ENCODE measurements at regions not wholly inside any gene's neighbourhood (a gene's known extent, or its start where the extent isn't known, plus 50 kb on each side); places are given as distances from the start of the nearest gene placed in this dataset.
"Not testable (repeated sequence)": the region's sequence is repeated elsewhere in the genome, so short reads cannot be mapped to it uniquely, and the experiment has no call there.

DNA sequence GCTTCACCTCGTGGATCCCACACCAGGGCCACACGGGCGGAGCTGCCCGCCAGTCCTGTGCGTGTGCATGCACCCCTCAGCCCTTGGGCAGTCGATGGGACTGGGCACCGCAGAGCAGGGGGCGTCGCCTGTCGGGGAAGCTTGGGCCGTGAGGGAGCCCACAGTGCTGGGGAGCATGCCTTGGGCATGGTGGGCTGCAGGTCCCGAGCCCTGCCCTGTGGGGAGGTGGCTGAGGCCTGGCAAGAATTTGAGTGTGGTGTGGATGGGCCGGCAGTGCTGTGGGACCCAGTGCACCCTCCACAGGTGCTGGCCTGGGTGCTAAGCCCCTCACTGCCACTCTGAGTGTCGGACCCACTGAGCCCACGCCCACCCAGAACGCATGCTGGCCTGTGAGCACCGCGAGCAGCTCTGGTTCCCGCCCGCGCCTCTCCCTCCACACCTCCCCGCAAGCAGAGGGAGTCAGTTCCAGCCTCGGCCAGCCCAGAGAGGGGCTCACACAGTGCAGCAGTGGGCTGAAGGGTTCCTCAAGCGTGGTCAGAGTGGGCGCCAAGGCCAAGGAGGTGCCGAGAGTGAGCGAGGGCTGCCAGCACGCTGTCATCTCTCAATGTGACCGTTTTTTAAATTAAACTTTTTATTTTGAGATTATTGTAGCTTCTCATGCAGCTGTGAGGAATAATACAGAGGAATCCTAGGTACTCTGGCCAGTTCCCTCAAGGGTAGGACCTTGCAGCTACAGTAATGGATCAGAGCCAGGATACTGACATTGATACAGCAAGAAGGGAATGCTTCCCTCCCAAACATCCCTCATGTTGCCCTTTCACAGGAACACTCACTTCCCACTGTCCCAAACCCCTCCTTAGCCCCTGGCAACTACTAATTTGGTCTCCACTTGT lies 127.7 kb downstream of the CRYBB2 start:
- DNase-seq (ENCODE audit: insufficient read length, low spot score) (no peak), FAIRE-seq (no peak)
- TF ChIP-seq POLR2A (IDR thresholded peaks at IDR 0.05; ENCODE audit: low read depth, low read length): no peak

DNA sequence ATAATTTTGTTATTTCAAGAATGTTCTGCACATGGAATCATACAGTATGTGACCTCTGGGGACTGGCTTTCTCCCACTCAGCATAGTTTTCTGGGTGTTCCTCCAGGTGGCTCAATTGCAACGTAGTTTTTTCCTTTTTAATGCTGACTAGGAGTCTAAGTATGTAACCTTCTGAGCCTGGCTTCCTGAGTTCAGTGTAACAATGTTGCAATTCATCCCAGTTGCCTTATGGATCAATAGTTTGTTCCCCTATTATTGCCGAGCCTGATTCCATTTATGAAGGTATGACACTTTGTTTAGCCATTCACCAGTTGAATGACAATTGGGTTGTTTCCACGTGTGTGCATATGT lies 128.3 kb downstream of the CRYBB2 start:
- no peak for TF ChIP-seq POLR2A (IDR thresholded peaks at IDR 0.05; ENCODE audit: low read depth, low read length)
- FAIRE-seq (no peak), DNase-seq (ENCODE audit: insufficient read length, low spot score) (no peak)

DNA sequence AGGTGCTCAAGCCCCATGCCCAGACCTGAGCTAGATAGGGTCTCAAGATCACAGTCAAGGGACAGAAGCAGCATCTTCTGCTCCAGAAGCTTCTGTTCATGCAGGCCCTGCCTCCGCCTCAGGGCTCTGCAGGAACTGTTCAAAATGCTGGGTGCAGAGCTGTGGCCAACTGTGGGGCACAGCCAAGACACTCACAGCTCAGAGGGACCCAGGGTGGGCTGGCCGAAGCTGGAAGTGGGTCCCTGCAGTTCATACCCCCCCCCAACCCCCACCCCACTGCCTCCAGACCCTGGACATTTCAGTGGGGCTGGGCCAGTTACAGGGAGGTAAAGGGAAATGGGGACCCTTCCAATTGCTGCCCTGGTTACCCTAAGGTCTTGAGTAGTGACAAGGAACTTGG lies 129.0 kb downstream of the CRYBB2 start:
- no peak for TF ChIP-seq POLR2A (IDR thresholded peaks at IDR 0.05; ENCODE audit: low read depth, low read length)
- DNase-seq (ENCODE audit: insufficient read length, low spot score) (no peak), FAIRE-seq (no peak)

DNA sequence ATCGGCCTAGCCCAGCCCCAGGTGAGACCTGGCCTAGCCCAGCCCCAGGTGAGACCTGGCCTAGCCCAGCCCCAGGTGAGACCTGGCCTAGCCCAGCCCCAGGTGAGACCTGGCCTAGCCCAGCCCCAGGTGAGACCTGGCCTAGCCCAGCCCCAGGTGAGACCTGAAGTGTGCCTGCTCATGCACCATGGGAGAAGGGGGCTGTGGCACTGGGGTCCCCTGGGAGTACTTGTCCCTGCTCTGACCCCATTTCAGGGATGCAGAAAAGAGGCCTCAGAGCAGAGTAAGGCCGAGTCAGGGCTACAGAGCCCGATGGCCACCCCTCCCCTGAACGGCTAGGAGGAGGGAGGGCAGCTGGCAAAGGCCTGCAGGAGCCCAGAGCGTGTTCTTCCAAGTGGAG lies 129.6 kb downstream of the CRYBB2 start:
- not testable (repeated sequence) for DNase-seq (ENCODE audit: insufficient read length, low spot score); FAIRE-seq

DNA sequence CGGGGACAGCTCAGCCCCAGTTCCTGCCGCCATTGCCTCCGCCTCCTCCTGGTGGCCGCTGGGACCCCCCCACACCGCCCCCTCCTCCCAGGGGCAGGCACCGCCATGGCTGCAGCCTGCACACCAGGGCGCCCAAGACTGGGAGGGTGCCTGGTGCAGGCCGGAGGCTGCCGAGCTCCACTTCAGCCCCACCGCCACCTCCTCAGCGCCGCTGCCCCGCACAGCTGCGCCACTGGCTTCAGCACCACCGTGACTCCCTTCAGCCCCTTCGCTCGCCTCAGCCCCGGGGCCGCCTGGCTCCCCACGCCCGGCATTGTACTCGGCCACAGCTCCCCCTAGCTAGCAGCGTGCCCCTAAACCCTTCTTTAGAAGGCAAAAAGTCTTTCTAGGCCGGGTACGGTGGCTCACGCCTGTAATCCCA lies 131.1 kb downstream of the CRYBB2 start:
- FAIRE-seq (no peak), DNase-seq (ENCODE audit: insufficient read length, low spot score) (no peak)
- no peak for TF ChIP-seq POLR2A (IDR thresholded peaks at IDR 0.05; ENCODE audit: low read depth, low read length)

DNA sequence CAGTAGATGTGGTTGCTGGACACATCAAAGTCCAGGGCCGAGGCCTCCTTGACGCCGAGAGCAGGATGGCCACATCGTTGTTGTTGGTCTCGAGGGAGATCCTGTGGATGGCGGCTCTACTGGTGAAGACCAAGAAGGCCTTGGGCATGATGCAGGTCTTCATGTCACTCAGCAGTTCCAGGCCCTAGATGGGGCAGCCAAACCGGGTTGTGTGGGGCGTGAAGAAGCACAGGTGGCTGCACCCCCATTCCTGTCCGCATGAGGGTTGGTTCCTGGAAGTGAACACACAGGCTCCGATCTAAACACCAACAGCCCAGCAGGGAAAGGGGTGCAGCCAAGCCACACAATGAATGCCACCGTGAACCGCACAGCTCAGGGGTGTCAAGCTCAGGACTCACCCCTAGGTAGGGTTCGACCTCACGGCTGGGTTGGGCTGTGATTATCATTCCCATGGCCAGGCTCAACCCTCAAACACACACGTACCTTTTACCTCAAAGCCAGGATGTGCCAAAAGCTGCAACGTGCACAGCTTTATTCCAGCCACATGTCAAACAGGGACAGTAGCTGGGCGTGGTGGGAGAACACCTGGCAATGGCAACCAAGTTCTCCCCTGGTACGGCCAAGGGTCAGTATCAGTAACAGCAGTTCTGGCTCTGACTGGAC lies 132.3 kb downstream of the CRYBB2 start:
- no peak for TF ChIP-seq POLR2A (IDR thresholded peaks at IDR 0.05; ENCODE audit: low read depth, low read length)
- DNase-seq (ENCODE audit: insufficient read length, low spot score) (no peak), FAIRE-seq (no peak)

DNA sequence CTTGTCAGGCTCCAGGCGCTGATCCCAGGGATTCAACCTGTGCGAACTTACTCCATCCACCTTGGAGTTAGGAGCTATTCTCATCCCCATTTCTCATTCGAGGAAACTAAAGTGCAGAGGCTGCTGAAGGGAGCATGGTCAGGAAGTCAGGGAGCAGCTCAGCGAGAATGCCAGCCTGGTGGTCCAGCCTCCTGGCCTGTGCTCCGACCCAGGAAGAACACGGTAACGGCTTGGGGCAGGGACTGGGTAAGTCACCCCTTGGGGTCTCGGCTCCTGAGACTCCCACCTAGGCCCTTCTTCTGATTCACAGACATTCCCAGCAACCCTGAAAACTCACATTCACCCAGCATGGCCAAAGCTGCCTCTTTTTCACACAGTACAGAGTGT lies 132.8 kb downstream of the CRYBB2 start:
- DNase-seq (ENCODE audit: insufficient read length, low spot score) (no peak), FAIRE-seq (no peak)

DNA sequence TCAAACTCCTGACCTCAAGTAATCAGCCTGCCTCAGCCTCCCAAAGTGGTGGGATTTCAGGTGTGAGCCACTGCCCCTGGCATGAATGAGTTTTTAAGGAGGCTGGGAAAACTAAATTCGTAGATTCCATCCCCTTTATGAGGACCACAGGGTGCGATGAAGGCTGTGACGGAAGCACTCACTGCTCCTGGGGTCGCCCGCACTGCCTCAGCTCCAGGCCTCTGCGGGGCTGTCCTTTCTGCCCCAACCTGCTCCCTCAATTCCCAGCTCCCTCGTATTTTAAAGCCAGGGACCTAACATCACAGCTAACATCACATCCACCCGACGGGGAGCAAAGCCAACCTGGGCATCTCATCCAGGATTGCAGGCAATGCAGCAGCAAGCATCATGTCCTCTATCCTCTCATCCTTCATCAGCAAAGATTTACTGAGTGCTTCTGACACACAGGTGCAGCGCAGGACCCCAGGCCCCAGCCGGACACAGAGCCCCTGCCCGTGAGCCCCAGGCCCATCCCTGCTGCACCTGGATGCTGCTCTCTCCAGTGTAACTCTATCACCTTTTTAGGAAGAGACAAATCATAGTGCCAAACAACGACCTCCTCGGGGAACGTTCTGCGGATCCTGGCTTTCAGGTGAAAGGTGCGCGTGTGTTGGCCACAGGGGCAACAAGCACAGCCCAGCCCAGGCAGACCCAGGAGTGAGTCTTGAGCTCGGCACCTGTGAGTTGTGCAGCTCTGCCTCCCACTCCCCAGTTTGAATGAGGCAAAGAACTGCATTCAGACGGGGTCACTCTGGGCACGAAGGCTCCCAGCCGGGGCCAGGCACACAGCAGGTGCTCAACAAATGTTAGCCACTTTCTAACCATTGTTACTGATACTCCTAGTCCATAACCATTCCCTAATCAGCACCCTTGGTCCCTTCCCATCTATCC lies 134.3 kb downstream of the CRYBB2 start:
- no peak for FAIRE-seq
- TF ChIP-seq POLR2A (IDR thresholded peaks at IDR 0.05; ENCODE audit: low read depth, low read length): no peak
- DNase-seq (ENCODE audit: insufficient read length, low spot score): no peak

More for the DNA sequence above, 132.8 kb downstream of the CRYBB2 start:
- TF ChIP-seq POLR2A (IDR thresholded peaks at IDR 0.05; ENCODE audit: low read depth, low read length): no peak

DNA sequence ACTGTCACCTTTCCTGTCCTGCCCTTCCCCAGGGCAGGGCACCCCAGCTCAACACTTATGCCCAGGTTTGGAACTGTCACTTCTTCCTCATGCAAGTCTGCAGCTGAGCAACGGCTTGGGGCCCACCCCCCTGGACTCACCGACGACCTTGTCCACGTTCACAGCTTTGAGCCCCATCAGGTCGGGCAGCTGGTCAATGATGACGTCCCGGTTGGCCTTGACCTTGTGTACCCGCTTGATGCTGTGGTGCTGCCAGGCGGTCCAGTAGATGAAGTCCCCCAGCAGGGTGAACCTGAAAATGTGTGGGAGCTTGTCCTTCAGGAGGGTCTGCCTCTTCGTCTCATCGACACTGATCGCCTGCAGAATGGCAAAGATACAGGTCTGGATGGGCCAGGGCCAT lies 135.0 kb downstream of the CRYBB2 start:
- TF ChIP-seq POLR2A (IDR thresholded peaks at IDR 0.05; ENCODE audit: low read depth, low read length): no peak
- FAIRE-seq: no peak
- DNase-seq (ENCODE audit: insufficient read length, low spot score): no peak

DNA sequence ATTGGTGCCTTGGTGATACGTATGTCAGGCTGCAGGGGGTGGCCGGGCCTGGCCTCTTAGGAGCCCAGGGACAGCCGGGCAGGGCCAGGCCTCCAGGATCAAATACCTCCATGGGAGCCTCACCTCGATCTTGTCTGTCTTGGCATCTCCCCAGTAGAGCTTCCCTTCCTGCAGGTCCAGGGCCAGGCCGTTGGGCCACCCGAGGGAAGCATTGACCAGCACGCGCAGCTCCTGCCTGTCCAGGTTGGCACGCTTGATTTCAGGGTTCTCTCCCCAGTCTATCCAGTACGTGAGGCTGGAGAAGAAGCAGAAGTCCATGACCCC lies 137.7 kb downstream of the CRYBB2 start:
- TF ChIP-seq POLR2A (IDR thresholded peaks at IDR 0.05; ENCODE audit: low read depth, low read length): no peak
- FAIRE-seq (no peak), DNase-seq (ENCODE audit: insufficient read length, low spot score) (no peak)

DNA sequence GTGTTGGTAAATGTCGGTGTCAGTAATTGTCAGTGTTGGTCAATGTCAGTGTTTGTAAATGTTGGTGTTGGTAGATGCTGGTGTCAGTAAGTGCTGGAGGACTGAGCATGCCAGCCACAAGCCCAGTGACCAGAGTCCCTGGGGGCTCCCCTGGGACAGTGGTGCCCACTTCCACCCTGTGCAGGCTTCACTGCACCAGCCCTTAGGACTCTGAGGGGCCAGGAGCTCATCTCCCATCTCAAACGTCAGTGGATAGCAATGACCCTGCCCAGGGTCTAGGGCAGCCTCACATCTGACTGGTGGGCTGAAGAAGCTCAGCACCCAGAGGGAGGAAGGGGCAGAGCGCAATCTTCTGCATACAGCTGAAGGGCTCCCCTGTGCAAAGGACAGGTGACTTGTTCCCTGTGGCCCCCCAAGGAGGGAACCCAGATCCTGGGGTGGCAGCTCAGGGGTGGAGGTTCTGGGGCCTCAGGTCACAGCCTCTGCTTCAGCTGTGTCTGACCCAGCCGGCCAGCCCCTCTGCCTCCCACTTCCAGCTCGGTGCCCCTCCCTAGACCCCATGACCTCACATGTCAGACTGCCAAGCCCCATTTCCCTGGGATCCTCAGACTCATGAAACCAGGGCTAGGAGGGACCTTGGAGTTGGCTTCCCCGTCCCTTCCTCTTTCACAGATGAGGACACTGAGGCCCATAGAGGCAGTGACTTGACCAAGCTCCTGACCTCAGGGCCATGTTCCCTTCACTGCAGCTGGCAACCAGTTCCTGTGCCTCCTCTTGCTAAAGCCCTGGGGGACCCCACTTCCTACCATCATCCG lies 138.4 kb downstream of the CRYBB2 start:
- no peak for FAIRE-seq
- no peak for DNase-seq (ENCODE audit: insufficient read length, low spot score)
- no peak for TF ChIP-seq POLR2A (IDR thresholded peaks at IDR 0.05; ENCODE audit: low read depth, low read length)

DNA sequence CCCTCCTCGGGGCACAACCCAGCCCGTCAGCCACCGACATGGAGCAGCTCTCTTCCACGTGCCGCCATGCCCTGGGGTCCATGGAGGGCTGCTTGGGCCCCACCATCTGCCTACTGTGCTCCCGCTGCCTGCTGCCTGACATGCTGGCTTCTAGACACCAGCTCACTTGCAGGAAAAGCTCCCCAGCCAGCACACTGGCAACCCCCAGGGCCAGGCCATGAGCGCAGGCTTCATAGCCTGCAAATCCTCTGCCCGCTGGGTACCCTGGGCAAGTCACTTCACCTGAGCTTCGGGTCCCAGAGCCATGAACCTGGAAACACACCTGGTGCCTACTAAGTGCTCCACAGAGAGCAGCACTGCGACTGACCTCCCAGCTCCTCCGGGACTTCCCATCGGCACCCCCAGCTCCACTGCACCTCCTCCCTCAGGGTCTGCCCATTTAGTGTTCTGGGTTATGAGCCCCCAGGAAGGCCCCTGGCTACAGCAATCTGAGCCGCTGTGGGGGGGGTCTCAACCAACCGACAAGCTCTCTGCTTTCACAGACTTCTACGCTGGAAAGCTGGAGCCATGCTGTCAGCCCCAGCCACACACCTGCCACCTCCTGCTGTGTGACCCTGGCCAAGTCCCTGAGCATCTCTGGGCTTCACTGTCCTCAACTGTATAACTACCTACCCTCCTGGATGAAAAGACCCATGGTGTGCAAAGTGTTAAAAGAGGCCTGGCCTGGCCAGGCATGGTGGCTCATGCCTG lies 139.2 kb downstream of the CRYBB2 start:
- FAIRE-seq: no peak
- no peak for DNase-seq (ENCODE audit: insufficient read length, low spot score)
- no peak for TF ChIP-seq POLR2A (IDR thresholded peaks at IDR 0.05; ENCODE audit: low read depth, low read length)

Measured in H54 (cell line).